ENCODE measurements at regions not wholly inside any gene's neighbourhood (a gene's known extent, or its start where the extent isn't known, plus 50 kb on each side); places are given as distances from the start of the nearest gene placed in this dataset.

DNA sequence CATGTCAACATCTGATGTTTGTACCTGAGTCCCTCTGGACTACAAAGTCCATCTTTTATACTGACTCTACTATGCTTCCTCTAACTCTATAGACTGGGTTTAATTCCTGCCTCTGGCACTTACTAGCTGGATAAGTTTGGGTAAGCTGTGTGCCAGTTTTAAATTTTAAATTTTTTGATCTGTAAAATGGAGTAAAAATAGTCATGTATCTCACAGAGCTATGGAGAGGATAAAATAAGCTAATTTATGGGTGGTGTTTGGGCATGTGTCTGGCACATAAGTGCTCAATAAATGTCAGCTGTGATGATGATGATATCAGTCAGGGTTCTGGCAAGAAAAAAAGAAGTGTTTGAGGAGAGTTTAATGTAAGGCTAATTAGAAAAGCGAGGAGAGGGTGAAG, 139.2 kb upstream of the C1orf21 start:
- TF ChIP-seq CTCF (IDR thresholded peaks at IDR 0.05) = no peak
- TF ChIP-seq POLR2A (IDR thresholded peaks at IDR 0.05) = no peak

Data from heart left ventricle (tissue), 13 donors.